ENCODE measurements at regions not wholly inside any gene's neighbourhood (a gene's known extent, or its start where the extent isn't known, plus 50 kb on each side); places are given as distances from the start of the nearest gene placed in this dataset.

DNA sequence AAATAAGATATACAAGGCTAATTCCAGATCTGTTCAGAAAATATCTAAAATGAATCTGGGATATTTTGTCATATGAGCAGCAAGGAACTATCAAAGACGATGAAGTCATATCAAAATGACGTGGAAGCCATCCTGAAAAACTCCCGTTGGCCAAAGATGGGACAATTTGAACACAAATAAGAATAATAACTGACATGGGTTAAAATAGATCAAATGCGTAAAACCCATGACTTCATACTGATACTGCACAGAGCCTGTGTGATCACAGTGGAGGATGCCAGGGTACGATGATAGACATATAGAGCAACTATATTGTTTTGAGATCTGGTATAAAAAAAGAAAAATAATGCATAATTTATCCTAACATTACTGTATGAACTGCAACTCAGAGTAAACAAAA, 51.0 kb upstream of the PIP5K1B start:
- H3K36me3 ChIP-seq (ENCODE audit: insufficient read depth, low read length): no peaks in the 10 kb centered on the region
- no peaks in the 10 kb centered on the region for H3K27me3 ChIP-seq (ENCODE audit: insufficient read depth, low read length, poor library complexity, severe bottlenecking)

More for the DNA sequence above, 51.0 kb upstream of the PIP5K1B start:
- Histone ChIP-seq H3K9me2 (replicated peaks; ENCODE audit: low read depth, low read length) (no peaks in the 10 kb centered on the region), H3K79me2 (ENCODE audit: insufficient read depth, low read length) (no peaks in the 10 kb centered on the region), H3K4me2 (ENCODE audit: low read depth, low read length, poor library complexity, severe bottlenecking) (no peak overlapping the region), H3K9me3 (ENCODE audit: insufficient read depth, low read depth, low read length) (no peaks in the 10 kb centered on the region), H3K9ac (ENCODE audit: low read depth, low read length, poor library complexity, severe bottlenecking) (no peak overlapping the region), H3K4me3 (ENCODE audit: low read length, poor library complexity, severe bottlenecking) (no peak overlapping the region), H3F3A (ENCODE audit: low read depth) (no peaks in the 10 kb centered on the region), H2AFZ (ENCODE audit: low read length) (no peak overlapping the region), H4K20me1 (ENCODE audit: insufficient read depth, low read length, poor library complexity, severe bottlenecking) (no peaks in the 10 kb centered on the region), H3K4me1 (ENCODE audit: insufficient read depth, low read length, poor library complexity, severe bottlenecking) (no peaks in the 10 kb centered on the region)
- TF ChIP-seq EZH2phosphoT487 (IDR thresholded peaks at IDR 0.05; ENCODE audit: borderline replicate concordance): no peak
- TF ChIP-seq, protein P1, sequence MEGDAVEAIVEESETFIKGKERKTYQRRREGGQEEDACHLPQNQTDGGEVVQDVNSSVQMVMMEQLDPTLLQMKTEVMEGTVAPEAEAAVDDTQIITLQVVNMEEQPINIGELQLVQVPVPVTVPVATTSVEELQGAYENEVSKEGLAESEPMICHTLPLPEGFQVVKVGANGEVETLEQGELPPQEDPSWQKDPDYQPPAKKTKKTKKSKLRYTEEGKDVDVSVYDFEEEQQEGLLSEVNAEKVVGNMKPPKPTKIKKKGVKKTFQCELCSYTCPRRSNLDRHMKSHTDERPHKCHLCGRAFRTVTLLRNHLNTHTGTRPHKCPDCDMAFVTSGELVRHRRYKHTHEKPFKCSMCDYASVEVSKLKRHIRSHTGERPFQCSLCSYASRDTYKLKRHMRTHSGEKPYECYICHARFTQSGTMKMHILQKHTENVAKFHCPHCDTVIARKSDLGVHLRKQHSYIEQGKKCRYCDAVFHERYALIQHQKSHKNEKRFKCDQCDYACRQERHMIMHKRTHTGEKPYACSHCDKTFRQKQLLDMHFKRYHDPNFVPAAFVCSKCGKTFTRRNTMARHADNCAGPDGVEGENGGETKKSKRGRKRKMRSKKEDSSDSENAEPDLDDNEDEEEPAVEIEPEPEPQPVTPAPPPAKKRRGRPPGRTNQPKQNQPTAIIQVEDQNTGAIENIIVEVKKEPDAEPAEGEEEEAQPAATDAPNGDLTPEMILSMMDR (conservative IDR thresholded peaks at IDR 0.05; ENCODE audit: low read length): no peak
